NCI-H345 treated with DMSO at 0.1 percent for 48 hours (cell line): ENCODE measurements at regions not wholly inside any gene's neighbourhood (a gene's known extent, or its start where the extent isn't known, plus 50 kb on each side); places are given as distances from the start of the nearest gene placed in this dataset.

Experiments used
- DNase-seq: peaks from one replicate; lab custom pipeline; 2025; ENCODE audit not compliant: unreplicated experiment; lab: John Stamatoyannopoulos, UW

DNA sequence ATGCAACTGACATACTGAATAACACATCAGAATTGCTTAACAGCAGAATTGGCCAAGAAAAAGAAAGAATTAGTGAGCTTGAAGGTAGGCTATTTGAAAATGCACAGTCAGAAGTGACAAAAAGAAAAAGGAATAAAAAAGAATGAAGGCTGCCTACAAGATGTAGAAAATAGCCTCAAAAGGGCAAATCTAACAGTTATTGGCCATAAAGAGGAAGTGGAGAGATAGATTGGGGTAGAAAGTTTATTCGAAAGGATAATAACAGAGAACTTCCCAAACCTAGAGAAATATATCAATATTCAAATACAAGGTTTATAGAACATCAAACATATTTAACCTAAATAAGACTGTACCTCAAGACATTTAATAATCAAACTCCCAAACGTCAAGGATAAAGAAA lies 67.5 kb downstream of the ATP6V1G3 start:
- DNase-seq, result no peak

DNA sequence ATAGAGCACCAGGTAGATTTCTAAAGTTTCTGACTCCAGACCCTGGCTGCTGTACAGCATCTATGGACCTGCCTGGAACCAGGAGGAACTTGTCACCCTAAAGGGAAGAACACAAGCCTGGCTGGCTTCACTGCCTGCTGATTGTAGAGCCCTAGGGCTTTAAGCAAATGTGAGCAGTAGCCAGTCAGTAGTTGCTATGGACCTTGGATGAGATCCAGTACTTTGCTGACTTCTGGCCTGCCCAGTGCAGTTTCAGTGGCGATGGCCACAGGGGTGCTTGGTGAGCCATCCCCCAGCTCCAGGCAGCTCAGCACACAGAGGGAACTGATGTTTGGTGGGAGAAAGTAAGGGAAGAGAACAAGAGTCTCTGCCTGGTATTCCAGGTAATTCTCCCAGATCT lies 68.4 kb downstream of the ATP6V1G3 start:
- DNase-seq, result no peak

DNA sequence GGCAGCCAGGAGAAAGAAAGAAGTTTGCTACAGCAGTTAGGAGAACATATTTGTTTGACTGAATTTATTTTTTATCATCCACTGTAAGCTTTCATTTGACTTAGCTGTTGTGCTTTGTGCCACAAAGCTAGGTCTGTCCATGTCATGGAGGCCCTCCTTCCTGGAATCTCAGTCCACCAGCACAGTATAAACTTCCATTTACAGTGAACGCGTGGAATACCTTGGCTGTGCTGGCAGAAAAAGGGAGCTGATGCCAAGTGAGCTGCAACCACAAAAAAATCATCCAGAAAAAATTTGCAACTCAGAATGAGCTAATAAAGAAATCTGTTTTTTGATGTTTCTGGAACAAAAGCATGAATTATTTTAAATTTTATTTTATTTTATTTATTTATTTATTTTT lies 72.6 kb downstream of the ATP6V1G3 start:
- DNase-seq, result no peak

DNA sequence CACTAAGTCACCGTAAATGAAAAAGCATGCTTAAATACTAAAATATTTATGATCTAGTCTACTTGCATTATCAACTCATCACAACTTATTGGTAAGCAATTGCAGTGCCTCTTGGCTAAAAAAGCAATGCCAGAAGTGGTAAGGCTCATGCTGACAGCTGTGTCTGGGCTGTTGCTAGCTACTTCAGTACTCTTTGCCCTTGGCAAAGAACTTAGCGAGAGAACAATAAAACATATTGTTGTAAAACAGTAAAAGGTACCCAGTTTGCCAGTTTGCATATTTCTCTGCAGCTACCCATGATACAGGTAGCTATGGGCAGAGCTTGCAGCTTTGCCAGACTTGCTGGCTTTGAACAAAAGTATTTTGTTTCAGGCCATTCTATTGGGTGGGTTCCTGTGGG lies 73.1 kb downstream of the ATP6V1G3 start:
- no peak for DNase-seq

DNA sequence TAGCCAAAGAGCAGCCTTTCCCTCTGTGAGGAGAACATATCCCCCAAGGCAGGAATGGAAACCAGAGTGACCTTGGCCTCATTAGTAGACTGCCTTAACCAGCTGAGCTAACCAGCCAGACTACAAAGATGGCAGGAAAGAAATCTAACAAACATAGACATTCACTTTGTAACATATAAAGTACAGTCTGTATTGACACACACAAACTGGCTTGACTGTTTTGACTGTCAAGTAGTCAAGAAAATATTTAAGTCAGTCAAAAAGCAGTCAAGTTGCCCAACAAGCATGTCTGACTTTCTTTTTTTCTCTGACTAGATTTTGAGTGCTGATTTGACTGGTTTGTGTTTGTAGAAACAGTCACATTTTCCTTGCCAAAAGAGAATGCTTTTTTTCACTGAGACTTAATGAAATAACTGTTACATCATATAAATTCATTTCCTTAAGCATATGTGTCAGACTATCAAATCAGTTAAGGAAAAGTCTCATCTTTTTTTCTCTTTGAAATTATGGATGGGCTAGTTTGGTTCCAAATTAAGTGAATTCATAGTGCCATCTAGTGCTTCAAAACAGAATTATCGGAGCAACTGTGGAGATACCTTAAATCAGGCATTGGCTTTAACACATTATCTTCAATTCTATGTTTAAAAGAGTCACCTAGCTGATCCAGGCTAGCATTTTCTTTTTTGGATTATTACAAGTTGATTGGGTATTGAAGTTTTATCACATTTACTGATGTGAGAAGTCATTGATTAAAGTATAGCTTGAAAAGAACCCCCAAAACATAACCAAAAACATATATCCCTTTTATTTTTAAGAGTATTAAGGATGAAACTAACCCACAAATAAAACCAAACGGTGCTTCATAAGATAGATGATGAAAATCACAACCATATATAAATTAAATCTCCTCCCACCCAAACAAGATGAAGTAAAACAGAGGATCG lies 75.0 kb downstream of the ATP6V1G3 start:
- DNase-seq, result peak; percentile 35

DNA sequence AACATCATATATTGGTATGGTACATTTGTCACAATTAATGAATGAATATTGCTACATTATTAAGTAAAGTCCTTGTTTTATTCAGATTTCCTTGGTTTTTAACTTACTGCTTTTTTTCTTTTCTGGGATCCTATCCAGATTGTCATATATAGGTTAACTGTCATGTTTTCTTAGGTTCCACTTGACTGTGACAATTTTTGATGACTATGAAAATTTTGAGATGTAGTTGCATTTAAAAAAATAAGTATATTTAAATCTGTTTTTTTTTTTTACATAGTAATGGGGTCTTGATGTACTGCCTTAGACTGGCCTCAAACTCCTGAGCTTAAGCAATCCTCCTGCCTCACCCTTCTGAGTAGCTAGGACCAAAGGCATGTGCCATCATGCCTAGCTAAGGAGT lies 76.8 kb downstream of the ATP6V1G3 start:
- no peak for DNase-seq

DNA sequence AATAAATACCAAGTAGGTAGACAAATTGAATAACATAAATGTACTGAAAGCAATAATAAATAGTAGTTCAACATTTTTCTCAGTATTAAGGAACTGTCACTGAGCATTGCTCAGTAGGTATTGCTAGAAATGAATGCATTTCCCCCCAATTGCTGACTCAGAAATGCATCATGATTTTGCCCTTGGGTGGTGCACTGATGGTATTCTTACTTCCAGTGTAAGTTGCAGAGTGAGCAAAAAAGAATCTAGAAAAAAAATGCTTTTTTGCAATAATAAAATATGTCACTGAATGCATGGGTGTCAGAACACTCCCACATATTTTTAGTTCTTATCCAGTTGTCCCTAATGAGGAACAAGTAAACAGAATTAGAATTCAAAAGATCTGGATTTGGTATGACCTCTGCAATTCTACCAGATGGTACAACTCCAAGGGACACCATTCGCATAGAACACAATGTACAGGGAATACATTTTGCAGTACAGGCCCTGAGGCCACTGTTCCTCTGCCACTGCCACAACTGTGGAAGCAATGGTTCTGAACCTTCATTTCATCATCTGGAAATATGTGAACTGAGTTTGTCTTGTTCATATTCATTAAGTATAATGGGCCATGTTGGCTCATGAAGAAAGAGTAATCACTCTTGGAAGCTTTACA lies 78.0 kb downstream of the ATP6V1G3 start:
- DNase-seq, result no peak

DNA sequence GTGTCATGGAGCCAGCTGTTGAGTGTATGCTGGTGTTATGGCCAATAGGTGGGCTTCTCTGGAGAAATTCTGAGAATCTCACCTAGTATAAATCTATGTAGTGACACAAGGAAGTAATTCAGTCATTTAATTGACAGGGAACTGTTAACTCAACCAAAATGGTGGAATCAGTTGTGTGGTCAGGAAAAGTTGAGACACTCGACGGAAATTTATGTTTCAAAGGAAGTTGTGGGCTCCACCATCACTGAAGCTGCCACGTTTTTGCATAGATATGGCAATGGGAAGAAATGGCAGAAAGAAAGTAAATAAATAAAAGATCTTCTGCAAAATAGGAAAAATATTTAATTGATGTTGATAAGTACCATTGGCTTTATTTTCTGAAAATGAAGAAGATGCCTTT lies 84.5 kb downstream of the ATP6V1G3 start:
- DNase-seq, result no peak

DNA sequence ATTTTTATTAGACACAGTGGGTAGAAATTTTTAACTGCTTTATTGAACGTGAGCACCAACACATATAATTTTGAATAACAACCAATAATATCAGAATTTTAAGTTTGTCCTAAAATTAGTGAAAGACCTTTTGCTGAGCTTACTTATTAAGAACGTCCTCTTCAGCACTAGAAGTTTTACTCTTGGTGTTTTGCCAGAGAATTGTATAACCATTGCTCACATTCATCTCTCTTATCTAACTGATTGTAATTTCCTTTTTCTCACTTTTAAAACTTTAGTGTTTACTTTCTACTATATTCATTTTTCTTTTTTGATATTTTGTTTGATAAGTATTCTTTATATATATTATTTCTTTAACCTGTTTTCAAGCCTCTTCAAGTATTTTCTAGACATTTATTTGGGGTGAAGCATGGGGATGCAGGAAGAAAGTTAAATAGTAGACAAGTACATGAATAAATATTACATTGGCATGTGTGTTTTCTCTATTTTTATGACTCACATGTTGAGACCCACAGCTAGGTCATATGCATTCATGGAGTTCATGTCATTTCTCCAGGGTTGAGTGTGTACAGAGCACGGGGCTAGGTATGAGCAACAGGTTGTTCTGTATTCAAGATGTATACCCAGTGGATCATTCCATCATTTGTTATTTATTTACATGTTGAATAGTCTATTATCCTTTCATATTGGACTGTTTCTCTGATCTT lies 90.6 kb downstream of the ATP6V1G3 start:
- DNase-seq, result no peak

DNA sequence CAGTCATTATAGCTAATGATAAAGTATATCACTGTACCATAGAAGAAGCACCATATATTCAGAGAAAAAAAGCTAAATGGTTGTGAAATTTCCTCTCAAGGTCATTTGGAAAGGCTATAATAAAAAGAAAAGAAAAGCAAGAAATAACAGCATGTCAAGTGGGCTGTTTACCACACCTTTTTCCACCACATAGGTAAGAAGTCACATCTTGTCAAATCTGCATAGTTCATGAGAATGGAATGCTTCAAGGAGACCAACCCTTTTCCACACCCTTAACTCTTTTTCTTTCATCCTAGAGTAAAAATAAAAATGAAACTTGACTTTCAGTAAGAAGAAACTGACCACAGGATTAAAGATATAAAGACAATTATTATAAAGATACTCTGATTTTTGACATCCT lies 91.2 kb downstream of the ATP6V1G3 start:
- DNase-seq, result no peak

DNA sequence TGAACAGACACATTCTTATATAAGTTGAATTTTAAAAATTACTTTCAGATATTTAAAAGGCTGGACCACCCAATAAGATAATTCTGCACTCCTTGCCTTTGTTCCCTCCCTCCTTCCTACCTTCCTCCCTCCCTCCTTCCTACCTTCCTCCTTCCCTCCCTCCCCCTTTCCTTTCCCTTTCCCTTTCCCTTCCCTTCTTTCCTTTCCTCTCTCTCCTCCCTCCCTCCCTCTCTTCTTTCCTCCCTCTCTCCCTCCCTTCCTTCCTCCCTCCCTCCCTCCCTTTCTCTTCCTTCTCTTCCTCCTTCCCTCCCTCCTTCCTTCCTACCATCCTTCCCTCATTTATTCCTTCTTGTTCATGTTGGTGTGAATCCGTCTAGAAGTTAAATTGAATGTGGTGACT lies 93.0 kb downstream of the ATP6V1G3 start:
- DNase-seq, result no peak

DNA sequence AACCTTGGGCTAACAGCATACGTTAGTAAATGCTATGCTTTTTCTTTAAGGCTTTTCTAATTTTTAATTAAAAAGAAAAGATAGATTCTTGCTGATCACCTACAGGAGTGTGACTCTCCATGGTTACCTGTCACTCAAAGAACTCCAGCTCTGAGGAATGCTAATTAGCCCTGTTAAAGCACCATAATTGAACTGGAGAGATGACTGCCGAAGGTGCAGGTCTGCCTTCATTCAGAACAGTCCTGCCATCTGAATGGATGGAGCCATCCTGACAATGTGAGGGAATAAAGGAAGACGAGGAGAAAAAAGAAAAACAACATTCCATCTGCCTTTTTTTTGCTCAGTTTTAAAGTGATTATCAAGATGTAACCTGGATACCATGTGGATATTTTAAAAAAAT lies 94.6 kb downstream of the ATP6V1G3 start:
- no peak for DNase-seq

DNA sequence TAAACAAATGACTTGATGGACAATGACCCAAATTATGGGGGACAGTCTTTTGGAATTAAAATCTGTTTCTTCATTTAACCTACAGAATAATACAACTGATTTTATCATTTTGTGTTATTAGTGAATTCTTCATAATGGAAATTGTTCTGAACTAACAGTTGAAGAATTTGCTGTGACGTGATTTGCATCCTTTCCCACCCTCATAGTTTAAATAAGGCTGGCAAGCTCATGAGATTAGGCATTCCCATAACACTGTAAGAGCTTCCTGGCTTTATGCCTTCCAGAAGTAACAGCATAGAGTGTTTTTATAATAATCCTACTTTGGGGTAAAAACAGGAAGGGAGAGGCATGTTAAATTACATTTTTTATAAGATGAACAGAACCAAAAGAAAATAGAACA lies 95.7 kb downstream of the ATP6V1G3 start:
- no peak for DNase-seq

DNA sequence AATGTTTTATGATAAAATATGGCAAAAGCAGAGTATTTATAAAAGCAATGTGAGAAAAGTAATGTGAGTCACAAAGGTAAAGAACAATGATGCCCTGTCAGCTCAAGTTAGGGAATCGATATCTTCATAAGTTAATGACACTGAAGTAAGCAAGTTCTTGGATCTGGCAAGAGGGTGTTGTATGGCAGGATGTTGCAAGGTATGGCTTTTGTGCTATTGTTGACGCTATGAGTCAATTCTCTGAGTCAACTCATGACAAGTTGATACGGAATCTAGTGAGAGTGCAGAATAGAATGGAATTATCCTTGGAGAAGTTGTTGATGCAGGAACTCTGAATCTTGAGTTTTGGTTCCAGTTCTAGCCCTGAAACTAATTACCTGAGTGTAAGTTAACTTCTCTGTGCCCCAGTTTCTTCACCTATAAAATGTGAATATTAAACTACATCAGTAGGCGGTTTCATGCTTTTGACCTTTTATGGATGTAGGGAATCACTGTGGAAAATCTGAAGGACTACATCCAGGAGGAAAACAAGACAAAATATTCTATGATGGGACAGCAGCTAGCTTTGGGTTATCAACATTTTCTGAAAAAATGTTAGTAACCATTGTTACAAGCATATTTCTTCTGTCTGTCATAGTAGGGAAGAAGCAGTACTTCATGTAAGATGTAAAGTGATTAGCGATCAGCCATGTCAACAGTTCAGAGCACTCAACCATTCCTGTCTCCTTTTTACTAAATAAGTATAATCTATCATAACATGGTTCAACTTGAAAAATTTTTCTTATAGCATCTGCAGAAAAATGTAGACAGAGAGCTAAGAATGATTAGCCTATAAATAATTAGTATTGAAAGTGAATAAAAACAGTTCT lies 96.9 kb downstream of the ATP6V1G3 start:
- no peak for DNase-seq

DNA sequence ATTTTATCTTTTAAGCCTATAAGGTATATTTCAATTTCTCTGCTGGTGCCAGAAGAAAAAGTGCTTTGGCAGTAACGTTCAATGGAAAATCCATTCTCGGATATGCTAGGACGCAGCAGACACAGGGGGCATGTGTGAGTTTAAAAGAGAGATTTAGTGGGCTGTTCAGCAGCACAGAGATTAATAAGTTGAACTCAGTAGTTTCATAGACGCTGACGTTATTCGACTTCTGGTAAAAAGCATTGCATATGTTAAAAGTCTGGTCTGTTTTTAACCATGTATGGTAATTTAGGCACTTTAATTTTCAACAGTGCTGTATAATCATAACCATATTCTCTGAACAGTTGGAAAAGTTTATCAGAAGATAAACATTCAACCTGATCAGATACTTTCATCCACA lies 99.6 kb downstream of the ATP6V1G3 start:
- no peak for DNase-seq

DNA sequence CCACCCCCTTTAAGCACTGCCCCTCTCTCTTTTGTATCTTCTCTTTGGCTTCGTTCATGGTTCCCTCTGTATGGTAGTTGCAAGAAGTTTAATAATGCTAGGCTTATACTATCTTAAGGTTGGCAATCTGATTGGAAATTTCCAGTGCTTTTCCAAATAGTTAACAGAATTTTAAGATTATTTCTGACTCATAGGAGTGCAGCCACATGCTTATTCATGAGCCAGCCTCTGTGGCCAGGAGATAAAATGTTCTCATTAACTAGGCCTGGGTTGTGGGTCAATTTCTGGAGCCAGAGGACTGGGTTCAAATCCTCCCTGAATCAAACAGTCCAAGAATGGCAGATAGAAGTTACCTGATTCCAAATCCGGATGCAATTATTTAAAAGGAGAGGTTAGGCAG lies 103.1 kb downstream of the ATP6V1G3 start:
- no peak for DNase-seq

DNA sequence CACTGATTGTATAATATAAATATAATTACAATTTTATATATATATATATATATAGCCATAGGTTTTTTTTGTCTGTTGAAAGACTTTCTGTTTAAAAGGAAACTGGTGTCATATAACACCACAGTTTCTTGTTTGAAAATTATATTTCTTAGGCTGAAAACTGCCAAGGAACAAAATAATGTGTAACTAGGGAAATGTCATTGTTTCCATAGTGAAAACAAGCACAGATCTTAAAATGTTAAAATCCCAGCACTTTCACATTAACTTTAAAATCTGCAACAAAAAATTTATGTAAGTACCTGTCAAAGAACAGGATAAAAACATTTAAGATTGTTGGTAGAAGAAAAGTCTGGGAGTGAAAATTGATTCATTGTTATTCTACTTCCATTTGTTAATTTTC lies 104.2 kb downstream of the ATP6V1G3 start:
- DNase-seq, result no peak

DNA sequence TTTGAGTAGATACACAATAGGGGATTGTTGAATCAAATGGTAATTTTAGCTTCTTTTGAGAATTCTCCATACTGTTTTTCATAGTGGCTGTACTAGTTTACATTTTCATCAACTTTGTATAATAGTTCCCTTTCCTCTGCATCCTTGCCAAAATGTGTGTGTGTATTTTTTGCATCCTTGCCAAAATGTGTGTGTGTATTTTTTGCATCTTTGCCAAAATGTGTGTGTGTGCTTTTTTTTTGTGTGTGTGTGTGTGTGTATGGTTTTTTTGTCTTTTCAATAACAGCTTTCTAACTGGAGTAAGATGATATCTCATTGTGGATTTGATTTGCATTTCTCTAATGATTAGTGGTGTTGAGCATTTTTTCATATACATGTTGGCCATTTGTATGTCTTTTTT lies 105.4 kb downstream of the ATP6V1G3 start:
- no peak for DNase-seq

DNA sequence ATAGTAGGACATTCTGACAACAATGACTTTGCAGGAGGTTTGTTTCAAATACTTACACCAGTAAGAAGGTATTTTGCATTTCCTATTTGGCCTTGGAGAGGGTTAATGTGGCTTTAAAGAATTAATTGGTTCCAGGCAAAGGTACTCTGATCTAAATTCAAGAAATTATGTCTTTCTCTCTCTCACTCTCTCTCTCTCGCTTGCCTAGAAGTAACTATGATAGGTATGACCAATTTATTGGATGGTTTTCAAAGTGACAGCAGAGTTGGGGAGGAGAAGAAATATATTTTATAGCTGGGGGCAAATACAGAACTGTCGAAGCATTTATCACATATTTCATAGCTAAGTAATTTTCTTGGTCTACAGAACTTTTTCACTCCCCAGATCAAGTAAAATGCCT lies 116.0 kb downstream of the ATP6V1G3 start:
- DNase-seq, result no peak

DNA sequence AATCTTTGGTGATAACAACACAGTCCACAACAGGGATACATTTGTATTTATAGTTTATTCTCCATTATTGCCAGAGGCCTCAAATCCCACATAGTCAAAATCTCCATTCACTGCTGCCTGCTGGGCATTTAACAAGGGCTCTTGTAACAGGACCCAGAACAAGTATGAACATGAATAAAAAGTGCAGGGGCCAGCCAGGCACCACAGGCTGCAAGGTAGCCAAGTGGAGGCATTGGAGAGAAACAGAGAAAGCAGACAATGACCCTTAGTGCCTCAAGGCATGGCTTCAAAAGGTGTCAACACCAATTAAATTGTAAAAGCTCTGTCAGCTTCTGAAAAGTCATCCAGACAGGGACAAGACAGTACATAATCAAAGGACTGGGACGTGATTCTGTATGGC lies 116.8 kb downstream of the ATP6V1G3 start:
- DNase-seq, result peak; percentile 55

DNA sequence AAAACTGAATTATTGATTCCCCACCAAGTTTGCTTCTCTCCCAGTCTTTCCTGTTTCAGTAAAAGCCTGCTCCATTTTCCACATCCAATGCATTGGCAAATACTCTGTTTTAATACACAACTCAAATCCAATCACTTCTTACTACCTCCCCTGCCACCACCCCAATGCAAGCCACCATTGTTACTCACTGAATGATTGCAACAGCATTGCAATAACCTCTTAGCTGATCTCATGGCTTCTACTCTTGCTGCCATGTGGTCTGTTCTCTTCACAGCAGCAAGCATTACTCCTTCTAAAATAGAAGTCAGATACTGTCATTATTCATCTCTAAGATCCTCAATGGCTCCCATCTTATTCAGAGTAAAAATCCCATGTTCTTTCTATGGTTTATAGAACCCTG lies 123.4 kb downstream of the ATP6V1G3 start:
- no peak for DNase-seq
